ENCODE measurements at regions not wholly inside any gene's neighbourhood (a gene's known extent, or its start where the extent isn't known, plus 50 kb on each side); places are given as distances from the start of the nearest gene placed in this dataset.

DNA sequence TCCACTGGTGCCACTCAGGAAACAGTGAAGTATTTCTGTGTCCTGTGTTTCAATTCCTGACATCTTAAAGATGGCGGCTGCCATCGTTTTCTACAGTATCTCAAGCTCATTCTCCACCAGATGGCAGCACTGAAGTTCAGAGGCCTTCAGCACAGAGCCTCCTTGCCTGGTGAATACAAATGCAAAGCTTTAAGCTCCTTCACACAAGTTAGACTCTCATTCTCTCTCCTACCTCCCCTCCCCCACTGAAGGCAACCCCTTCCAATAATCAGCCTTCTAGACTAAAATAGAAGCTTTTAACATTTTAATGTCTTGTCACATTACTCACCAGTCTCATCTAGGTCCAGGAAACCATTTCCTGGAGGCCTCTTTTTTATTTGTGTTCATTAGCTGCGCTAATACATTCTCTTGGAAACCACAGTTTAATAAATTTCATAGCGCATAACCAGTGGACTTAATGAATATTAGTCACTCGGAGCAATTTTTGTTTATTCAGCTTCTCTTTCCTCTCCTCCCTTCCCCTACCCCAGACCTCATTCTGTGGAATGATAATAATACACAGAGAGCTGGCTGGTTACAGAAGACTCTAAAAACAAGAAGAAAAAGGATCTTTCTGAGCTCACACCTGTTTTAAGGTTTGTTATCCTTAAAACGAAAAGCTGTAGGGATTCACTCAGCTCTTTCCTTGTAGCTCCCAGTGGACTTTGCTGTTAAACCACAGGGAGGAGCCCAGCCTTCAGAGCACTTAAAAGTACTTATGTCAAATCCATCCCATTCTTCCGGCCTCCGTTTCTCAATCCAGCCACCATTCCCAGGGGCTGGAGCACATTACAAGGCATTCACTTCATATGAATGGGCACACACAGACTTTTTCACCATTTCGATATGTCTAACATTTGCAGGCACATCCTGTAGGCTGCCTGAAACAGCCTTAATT, 384.9 kb downstream of the HLX start:
- 67 to 68% methylated on average over 9 of the region's 9 CpGs for WGBS, 2 donors
- H3K27ac ChIP-seq, result peak overlapping the region in 2 of 4 donors; percentile 1 to 57
- DNase-seq (peak in 1 of 2 donors; percentile 65), ATAC-seq (ENCODE audit: low FRiP score in 2 of 2) (peak; percentile 49 to 85)
- no peaks in the 10 kb centered on the region for H3K9me3 ChIP-seq
- H3K4me1 ChIP-seq, result peaks cover 0 to 11% (median 4%) of the 10 kb centered on the region in 4 donors
- H3K36me3 ChIP-seq, result no peaks in the 10 kb centered on the region
- H3K27me3 ChIP-seq, result no peaks in the 10 kb centered on the region
- no peak overlapping the region for H3K4me3 ChIP-seq
- TF ChIP-seq, protein P1, sequence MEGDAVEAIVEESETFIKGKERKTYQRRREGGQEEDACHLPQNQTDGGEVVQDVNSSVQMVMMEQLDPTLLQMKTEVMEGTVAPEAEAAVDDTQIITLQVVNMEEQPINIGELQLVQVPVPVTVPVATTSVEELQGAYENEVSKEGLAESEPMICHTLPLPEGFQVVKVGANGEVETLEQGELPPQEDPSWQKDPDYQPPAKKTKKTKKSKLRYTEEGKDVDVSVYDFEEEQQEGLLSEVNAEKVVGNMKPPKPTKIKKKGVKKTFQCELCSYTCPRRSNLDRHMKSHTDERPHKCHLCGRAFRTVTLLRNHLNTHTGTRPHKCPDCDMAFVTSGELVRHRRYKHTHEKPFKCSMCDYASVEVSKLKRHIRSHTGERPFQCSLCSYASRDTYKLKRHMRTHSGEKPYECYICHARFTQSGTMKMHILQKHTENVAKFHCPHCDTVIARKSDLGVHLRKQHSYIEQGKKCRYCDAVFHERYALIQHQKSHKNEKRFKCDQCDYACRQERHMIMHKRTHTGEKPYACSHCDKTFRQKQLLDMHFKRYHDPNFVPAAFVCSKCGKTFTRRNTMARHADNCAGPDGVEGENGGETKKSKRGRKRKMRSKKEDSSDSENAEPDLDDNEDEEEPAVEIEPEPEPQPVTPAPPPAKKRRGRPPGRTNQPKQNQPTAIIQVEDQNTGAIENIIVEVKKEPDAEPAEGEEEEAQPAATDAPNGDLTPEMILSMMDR (IDR thresholded peaks at IDR 0.05), result peak; percentile 32 to 73 (median 58)
- no peak for TF ChIP-seq EP300 (IDR thresholded peaks at IDR 0.05)

DNA sequence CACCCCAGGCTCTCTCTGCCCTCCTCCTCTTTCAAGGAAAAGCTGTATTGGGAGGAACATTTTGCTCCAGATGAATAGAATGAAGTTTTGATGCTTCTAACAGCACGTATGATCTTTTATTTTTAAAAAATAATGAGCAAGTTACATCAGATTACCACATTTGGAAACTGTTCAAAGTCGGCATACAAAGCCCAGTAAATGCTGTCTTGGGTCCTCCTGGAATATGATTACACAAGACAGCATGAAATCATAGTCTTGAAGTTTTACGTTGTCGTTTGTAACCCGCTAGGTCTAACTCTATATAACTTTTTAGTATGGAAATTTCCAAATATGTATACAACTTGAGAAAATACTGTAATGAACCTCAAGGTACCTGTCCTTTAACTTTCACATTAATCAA, 385.6 kb downstream of the HLX start:
- ATAC-seq (ENCODE audit: low FRiP score in 2 of 2) (peak in 1 of 2 donors; percentile 81), DNase-seq (no peak)
- Histone ChIP-seq H3K36me3 (no peaks in the 10 kb centered on the region), H3K9me3 (no peaks in the 10 kb centered on the region), H3K4me1 (peaks cover 0 to 11% (median 4%) of the 10 kb centered on the region in 4 donors), H3K4me3 (no peak overlapping the region), H3K27me3 (no peaks in the 10 kb centered on the region), H3K27ac (peak overlapping the region in 1 of 4 donors; percentile 57)
- TF ChIP-seq POLR2AphosphoS5 (IDR thresholded peaks at IDR 0.05), result no peak
- TF ChIP-seq, protein P1 (IDR thresholded peaks at IDR 0.05), result no peak
- no peak for TF ChIP-seq POLR2A (IDR thresholded peaks at IDR 0.05)
- no peak for TF ChIP-seq EP300 (IDR thresholded peaks at IDR 0.05)
- WGBS, 2 donors, result 75 to 81% methylated on average over 5 of the region's 5 CpGs

GRCh38 chr1:221268295-221268694, 389.1 kb downstream of the HLX start:
- Histone ChIP-seq H3K27me3 (no peaks in the 10 kb centered on the region), H3K4me3 (no peak overlapping the region), H3K36me3 (no peaks in the 10 kb centered on the region), H3K27ac (no peak overlapping the region), H3K4me1 (peaks cover 0 to 11% (median 4%) of the 10 kb centered on the region in 4 donors), H3K9me3 (no peaks in the 10 kb centered on the region)
- DNase-seq, result no peak
- TF ChIP-seq, protein P1 (IDR thresholded peaks at IDR 0.05), result no peak
- TF ChIP-seq POLR2AphosphoS5 (IDR thresholded peaks at IDR 0.05), result no peak
- TF ChIP-seq POLR2A (IDR thresholded peaks at IDR 0.05), result no peak
- TF ChIP-seq EP300 (IDR thresholded peaks at IDR 0.05), result no peak
- peak in 1 of 2 donors; percentile 60 for ATAC-seq (ENCODE audit: low FRiP score in 2 of 2)
- 80 to 86% methylated on average over 1 of the region's 1 CpG for WGBS, 2 donors

- TF ChIP-seq, protein P1 (IDR thresholded peaks at IDR 0.05), result no peak
- TF ChIP-seq POLR2A (IDR thresholded peaks at IDR 0.05), result no peak
- ATAC-seq (ENCODE audit: low FRiP score in 2 of 2) (no peak), DNase-seq (no peak)
- Histone ChIP-seq H3K4me3 (no peak overlapping the region), H3K9me3 (no peaks in the 10 kb centered on the region), H3K27ac (no peak overlapping the region), H3K4me1 (no peaks in the 10 kb centered on the region), H3K36me3 (no peaks in the 10 kb centered on the region), H3K27me3 (no peaks in the 10 kb centered on the region)
- WGBS, 2 donors, result 84 to 89% methylated on average over 5 of the region's 5 CpGs
Measured at GRCh38 chr1:221271701-221272100, 392.5 kb downstream of the HLX start.

DNA sequence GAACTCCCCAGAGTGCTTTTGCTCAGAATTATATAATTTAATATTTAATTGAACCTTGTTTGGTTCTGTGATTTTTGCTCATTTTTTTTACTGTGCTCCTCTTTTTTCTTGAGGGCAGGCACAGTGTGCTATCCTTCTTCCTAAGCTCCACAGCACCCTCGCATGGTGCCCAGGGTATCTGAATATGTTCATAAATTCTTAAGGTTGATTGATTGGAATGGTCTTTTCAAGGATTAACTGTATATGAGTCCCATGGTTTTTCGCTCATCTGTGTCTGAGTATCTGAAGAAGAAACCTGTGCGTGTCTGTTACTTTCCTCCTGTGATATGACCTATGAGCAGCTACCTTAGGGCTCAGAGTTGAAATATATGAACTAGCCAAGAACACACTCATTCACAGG, 393.7 kb downstream of the HLX start:
- H3K27me3 ChIP-seq, result no peaks in the 10 kb centered on the region
- H3K4me3 ChIP-seq, result no peak overlapping the region
- H3K4me1 ChIP-seq, result no peaks in the 10 kb centered on the region
- TF ChIP-seq POLR2A (IDR thresholded peaks at IDR 0.05), result no peak
- no peak for TF ChIP-seq POLR2AphosphoS5 (IDR thresholded peaks at IDR 0.05)
- TF ChIP-seq, protein P1 (IDR thresholded peaks at IDR 0.05), result no peak
- no peak for TF ChIP-seq EP300 (IDR thresholded peaks at IDR 0.05)
- ATAC-seq (ENCODE audit: low FRiP score in 2 of 2) (no peak), DNase-seq (no peak)
- no peak overlapping the region for H3K27ac ChIP-seq
- no peaks in the 10 kb centered on the region for H3K36me3 ChIP-seq
- WGBS, 2 donors, result 91 to 96% methylated on average over 3 of the region's 3 CpGs
- H3K9me3 ChIP-seq, result no peaks in the 10 kb centered on the region

Measured in upper lobe of left lung (tissue), 6 donors.